Esophagus muscularis mucosa (tissue), 4 donors: ENCODE measurements at regions not wholly inside any gene's neighbourhood (a gene's known extent, or its start where the extent isn't known, plus 50 kb on each side); places are given as distances from the start of the nearest gene placed in this dataset.

Source experiments
- CTCF ChIP-seq, 3 experiments: fragments of 200-600 bp in 2 of 3; fragments of 450-650 bp in 1 of 3; sonication (generic) in 2 of 3; IDR thresholded peaks; one replicate each; pipeline ENCODE4 v1.5.1; 2017 to 2019; ENCODE audit warnings: antibody characterized with exemption in 3 of 3, mild to moderate bottlenecking in 2 of 3, moderate library complexity in 1 of 3
- EP300 ChIP-seq: sonication (generic); formaldehyde crosslinking; IDR thresholded peaks from one replicate; pipeline ENCODE4 v1.6.1; 2017; ENCODE audit warnings: antibody characterized with exemption
- POLR2A ChIP-seq: fragments of 450-650 bp; IDR thresholded peaks from one replicate; pipeline ENCODE4 v1.6.1; 2017; ENCODE audit warnings: antibody characterized with exemption, moderate library complexity, mild to moderate bottlenecking, low read depth
- POLR2AphosphoS5 ChIP-seq, 2 donors: sonication (generic); formaldehyde crosslinking; IDR thresholded peaks; one replicate each; pipeline ENCODE4 v1.6.1; 2017; ENCODE audit warnings: antibody characterized with exemption in 2 of 2

GRCh38 chr5:18798058-18798457 is 1163.8 kb downstream of the TAF11L14 start:
- TF ChIP-seq CTCF (IDR thresholded peaks at IDR 0.05), result no peak
- TF ChIP-seq POLR2A, result no peak
- no peak for TF ChIP-seq EP300
- TF ChIP-seq POLR2AphosphoS5 (IDR thresholded peaks at IDR 0.05), result no peak
